LoVo (cell line): ENCODE measurements at regions not wholly inside any gene's neighbourhood (a gene's known extent, or its start where the extent isn't known, plus 50 kb on each side); places are given as distances from the start of the nearest gene placed in this dataset.
"Not testable (repeated sequence)": the region's sequence is repeated elsewhere in the genome, so short reads cannot be mapped to it uniquely, and the experiment has no call there.

Source experiments
- DNase-seq: peaks from one replicate; pipeline ENCODE4 v3.0.0-alpha.2; 2016; ENCODE audit warnings: low spot score

DNA sequence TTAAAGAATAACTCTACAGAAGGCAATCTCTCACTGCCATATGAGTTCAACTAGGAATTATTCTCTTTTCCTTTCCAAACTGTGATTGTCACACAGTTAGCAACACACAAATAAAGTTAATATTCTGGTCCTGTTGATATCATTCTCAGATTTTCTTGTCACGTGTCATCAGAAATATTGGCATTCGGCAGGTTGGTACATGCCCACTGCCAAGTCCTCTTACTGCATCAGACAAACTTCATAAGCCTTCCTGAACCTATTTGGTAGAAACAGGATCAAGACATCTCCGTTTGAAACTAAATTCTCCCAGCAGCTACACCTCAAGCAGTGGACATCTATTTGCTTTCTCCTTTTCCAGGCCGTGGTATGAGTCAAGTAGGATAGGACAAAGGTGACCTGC is 177.9 kb upstream of the SOX2 start:
- DNase-seq = no peak

GRCh38 chr3:181530584-181530983 is 181.1 kb upstream of the SOX2 start:
- DNase-seq = no peak

DNA sequence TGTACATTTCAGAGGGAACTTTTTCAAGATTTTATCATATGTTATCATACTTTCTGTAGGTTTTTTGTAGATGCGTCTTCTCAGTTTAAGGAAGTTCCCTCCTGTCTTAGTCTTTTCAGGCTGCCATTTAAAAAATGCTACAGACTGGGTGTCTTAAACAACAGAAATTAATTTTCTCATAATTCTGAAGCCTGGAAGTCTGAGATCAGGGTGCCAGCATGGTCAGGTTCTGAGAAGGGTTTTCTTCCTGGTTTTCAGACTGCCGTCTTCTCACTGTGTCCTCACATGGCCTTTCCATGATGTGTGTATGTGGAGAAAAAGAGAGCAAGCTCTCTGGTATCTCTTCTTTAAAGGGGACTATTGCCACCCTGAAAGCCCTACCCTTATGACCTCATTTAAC is 189.9 kb upstream of the SOX2 start:
- no peak for DNase-seq

- DNase-seq = no peak
Observed at GRCh38 chr3:181518222-181518621, 193.5 kb upstream of the SOX2 start.

DNA sequence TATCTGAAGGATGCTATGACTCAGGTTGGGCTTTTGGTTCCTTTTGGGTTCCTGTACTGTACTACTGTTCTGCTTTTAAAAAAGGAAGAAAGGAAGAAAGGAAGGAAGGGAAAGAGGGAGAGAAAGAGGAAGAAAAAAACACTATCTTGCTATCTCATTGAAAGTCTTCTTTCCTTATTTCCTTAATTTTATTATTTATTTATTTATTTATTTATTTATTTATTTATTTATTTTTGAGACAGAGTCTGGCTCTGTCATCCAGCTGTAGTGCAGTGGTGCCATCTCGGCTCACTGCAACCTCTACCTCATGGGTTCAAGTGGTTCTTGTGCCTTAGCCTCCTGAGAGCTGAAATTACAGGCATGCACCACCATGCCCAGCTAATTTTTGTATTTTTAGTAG is 198.9 kb upstream of the SOX2 start:
- DNase-seq = no peak

DNA sequence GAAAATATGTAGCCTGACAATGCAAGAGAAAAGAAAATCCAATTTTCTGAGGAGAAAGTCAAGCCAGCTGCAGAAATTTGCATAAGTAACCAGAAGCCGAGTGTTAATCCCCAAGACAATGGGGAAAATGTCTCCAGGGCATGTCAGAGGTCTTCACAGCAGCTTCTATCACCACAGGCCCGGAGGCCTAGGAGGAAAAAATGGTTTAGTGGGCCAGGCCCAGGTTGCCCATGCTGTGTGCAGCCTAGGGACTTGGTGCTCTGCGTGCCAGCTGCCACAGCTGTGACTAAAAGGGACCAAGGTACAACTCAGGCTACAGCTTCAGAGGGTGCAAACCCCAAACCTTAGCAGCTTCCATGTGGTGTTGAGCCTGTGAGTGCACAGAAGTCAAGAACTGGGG is 201.2 kb upstream of the SOX2 start:
- no peak for DNase-seq

GRCh38 chr3:181497358-181497757 is 214.4 kb upstream of the SOX2 start:
- no peak for DNase-seq

DNA sequence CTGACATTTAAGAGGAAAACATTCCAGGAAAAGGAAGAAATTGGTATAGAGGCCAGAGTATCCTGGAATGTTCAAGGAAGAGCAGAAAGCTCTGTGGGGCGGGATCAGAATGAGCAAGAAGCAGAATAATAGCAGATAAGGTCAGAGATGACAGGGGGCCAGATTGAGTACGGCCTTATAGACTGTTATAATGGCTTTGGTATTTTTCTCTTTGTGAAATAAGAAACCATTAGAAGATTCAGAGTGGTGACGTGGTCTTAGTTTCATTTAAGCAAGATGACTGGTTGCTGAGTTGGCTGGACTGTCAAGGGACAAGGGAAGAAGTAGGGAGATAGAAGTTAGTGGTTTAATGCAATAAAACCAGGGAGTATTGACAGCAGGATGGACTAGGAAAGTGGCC is 218.3 kb upstream of the SOX2 start:
- no peak for DNase-seq

DNA sequence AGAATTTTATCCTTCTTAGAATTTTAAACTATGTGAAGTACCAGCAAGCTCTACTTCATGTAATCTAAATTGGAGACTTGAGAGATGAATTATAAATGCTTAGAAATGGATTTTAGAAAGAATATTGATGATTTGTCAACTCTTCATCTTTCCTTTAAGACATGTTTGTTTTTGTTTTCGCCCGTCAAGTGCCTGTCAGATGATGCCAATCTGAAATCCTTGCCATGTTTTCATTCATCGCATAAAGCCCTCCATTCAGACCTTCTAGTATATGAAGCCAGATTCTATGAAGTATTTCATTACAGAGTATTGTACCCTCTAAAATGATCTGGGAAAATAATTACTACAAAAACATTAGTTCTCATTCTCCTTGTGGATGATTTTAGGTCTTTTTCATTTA is 223.2 kb upstream of the SOX2 start:
- no peak for DNase-seq

DNA sequence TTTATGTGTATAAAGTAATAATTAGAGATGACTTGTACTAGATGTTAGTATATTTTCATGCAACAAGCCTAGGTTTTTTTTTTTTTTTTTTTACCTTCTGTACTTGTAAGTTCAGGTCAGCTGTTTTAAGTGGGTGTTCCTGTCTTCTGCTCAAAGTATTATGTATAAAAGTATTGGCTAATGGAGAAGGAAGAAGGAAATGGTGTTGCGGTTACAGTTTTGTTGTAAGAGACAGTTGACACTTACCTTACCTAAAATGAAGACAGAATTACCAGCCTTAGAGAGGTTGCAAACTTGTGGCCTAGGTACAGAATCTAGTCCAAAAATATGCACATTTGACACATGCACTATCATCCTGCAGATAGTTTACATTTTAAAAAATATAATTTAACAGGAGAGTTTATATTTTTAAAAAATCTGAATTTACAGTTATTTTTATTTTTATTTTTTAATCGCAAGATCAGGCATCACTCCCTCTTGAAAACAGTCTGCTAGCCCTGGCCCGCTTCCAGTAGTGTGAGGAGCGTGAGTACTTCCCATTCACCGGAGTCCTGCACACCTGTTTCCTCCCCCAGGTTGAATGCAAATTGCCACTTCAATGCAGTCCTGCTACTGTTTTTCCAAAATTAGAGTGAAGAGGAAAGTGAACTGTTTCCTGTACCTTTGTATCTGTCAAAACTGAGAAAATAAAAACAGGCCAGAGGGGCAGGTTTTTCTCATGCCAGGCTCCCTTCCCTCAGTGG is 224.3 kb upstream of the SOX2 start:
- no peak for DNase-seq

DNA sequence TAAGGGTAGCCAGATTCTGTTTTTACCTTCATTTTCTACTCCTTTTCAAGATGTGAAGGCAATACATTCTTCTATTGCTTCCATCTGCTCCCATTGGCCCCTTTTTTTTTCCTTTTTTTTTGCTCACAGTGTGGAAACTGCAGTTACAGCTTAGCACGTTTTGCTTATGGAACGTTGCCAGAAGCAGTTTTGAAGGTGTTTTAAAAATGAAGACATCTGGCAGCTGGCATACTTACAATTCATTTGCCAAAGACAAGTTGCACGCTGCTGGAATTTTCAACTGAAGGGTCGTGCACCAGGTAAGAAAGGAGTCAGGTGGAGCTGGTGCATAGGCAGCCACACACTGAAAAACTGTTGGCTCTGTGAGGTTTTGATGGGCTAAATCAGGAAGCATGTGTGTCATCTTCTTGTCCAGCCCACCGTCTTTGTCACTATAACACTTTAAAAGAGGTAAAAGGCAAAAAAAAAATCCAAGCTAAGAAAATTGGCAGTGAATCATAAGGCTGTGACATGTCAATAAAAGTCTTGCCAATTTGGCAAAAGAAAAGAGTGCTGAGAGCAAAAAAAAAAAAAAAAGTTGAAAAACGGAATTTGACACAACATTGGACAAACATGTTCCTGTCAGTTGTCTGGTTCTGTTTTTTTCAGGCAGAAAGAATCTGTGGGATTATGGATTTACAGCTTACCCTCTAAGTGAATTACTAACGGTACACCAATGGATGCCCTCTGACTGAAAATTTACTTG is 225.4 kb upstream of the SOX2 start:
- no peak for DNase-seq

DNA sequence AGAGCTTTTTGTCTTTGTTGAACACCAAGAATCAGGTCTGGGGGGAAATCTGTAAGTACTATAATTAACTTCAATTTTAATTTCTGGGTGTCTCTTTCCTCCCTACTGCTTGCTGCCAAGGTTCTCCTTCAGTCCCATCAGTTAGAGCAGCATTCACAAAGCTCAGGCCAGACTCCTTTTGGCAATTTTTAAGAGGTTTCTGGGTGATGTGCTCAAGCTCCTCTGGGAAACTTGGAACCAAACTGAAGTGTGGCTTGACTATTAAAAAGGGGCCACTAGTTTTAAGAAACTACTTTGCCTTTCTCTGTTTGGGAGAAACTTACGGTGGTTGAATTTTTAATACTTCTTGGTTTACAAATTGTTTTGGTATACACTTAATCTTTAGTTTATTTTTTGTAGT is 227.7 kb upstream of the SOX2 start:
- DNase-seq = no peak

- not testable (repeated sequence) for DNase-seq
Observed at GRCh38 chr3:181475146-181475545, 236.6 kb upstream of the SOX2 start.

DNA sequence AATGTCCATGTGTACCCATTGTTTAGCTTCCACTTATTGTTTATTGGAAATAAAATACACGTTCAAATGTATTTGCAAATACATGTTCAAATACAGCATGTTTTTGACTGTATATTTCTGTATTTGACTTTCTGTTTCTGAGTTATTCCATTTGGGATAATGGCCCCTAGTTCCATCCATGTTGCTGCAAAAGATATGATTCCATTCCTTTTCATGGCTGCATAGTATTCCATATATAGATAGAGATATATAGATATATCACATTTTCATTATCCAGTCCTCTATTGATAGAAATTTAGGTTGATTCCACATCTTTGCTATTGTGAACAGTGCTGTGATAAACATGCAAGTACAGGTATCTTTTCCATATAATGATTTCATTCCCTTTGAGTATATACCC is 241.4 kb upstream of the SOX2 start:
- no peak for DNase-seq

GRCh38 chr3:181464033-181464694 is 247.6 kb upstream of the SOX2 start:
- no peak for DNase-seq

DNA sequence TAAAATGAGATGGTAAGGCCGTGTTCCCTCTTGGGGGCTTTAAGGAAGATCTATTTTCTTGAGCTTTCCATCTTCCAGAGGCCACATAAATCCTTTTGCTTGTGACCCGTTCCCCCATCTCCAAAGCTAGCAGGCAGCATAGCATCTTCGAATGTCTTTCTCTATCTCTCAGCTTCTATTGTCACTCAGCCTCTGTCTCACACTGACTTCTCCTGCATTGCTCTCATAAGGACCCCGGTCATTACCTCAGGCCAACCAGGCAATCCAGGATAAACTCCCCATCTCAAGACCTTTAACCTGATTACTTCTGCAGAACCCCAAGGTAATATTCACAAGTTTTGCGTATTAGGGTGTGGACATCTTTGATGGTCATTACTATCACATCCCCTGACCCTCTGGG is 250.3 kb upstream of the SOX2 start:
- no peak for DNase-seq

DNA sequence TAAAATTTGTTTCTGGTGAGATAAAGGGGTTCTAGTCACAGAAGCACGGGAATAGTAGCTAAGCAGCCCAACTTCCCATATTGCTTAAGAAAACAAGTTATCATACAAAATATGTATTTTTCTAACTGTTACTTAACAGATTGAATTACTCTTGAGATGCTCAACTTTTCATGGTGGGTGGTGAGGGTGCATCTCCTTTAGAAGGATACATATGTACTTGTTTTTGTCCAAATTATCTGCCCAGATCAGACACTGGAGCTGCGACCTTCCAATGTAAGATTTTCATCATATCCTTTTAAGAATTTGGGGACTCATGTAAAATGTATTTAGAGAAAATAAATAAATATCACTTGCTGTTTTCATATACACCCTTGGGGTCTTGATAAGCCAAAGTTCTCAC is 252.2 kb upstream of the SOX2 start:
- no peak for DNase-seq

DNA sequence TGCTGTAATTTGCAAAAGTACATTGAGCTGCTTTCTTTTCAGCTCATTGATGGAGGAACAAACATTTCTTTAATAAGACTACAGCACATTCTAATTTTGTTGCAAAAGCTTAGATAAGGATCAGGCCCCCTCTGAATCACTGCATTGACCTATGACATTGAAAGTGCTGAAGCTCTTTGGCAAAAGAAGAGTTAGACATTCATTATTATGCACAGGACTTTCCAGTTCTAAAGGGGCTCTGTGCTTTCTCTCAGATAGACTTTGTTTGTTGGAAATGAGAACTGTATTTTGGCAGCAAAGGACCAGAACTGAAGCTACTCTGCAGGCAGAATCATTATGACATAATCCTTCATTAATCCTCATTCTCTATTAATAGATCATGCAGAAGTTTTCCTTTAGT is 252.9 kb upstream of the SOX2 start:
- no peak for DNase-seq

GRCh38 chr3:181457756-181458155 is 254.0 kb upstream of the SOX2 start:
- no peak for DNase-seq

DNA sequence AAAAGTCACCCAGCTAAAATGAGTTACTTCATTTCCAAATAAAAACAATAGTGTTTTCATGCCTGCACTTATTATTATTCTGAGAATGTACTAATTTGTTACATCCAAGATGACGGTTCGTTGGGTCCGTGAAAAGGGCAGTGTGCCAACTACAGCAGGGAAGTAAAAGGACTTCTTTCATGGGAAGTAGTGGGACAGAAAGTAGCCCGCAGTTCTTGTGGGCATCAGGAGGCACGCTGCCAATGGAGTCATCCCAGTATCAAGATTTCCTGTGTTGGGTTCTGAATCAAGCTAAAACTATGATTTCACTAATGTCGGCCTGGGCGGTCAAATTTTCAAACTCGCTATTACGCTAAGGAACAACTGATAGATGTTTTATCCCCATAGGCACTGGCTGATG is 254.5 kb upstream of the SOX2 start:
- no peak for DNase-seq

DNA sequence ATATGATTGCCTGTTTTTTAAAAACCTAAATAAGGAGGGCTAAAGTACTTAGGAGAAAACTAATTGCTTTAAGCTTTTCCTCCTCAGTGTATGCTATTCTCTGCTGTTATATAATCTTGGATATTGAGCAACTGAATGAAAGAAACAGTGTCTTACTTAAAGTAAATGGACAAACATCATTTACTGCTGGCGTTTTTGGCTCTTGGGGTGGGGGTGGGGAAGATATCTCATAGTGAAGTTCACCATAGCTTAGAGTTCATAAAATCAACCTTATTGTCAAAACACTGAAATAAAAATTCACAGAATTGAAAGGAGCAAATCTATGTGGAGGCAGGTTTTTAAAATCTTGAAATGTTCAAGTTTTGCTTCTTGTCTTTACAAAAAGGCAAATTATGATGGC is 256.4 kb upstream of the SOX2 start:
- DNase-seq = no peak

DNA sequence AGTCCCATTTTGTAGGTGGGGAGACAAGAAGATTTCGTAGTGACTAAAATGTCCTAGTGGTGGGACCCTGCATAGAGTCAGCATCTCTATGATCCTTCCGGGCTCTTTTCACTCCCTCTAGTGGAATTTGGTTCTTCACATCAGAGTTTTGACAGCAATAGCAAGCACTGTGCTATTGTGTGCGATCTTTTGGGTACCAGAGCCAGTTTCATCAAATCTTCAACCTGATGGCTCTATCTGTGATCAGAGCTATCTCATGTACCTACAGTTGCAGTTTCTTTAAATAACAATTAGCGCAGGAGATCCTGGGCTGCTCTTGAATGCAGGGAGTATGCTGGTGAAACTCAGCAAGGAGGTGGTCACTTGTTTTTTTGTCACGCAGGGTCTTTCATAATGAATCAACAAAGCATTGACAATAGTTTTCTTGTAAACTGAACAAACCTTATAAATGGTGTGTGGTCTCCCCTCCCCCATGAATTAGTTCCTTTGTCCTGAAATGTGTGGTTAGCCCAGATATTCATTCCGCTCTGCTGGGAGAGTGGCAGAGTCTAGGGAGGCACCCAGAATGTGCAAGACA is 257.2 kb upstream of the SOX2 start:
- DNase-seq = no peak

DNA sequence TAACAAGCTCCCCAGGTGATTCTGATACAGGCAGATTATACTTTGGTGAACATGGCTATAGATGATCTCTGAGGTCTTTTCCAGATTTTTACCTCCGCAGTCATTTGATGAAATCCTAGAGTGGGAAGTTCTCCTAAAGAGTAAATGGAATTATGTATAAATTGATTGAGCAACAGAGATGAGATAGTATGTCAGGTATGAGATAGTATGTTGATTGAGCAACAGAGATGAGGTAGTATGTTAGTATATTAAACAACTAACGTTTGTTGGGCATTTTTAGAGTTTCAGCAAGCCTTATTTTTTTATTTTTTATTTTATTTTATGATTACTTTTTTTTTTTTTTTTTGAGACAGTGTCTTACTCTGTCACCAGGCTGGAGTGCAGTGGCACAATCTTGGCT is 265.0 kb upstream of the SOX2 start:
- DNase-seq = no peak
